DOHH2 (cell line): ENCODE measurements at regions not wholly inside any gene's neighbourhood (a gene's known extent, or its start where the extent isn't known, plus 50 kb on each side); places are given as distances from the start of the nearest gene placed in this dataset.
"Not testable (repeated sequence)": the region's sequence is repeated elsewhere in the genome, so short reads cannot be mapped to it uniquely, and the experiment has no call there.

Source experiments
- H3F3A ChIP-seq: fragments of 200-600 bp; sonication (generic), shearing (Covaris generic); 2 replicates; pipeline ENCODE4 v1.6.0; 2016; ENCODE audit warnings: antibody characterized with exemption, mild to moderate bottlenecking; ENCODE audit not compliant: control insufficient read depth, insufficient read depth
- H3K27ac ChIP-seq: fragments of 200-600 bp; sonication (generic); 2 replicates; pipeline ENCODE4 v1.5.1; 2014; ENCODE audit warnings: low read depth, mild to moderate bottlenecking, low read length, moderate library complexity
- H3K27me3 ChIP-seq: fragments of 200-600 bp; sonication (generic); 2 replicates; pipeline ENCODE4 v1.6.1; 2014; ENCODE audit warnings: mild to moderate bottlenecking, low read length, mixed read lengths; ENCODE audit not compliant: control insufficient read depth
- H3K36me3 ChIP-seq: fragments of 200-600 bp; sonication (generic); 2 replicates; pipeline ENCODE4 v1.6.1; 2014; ENCODE audit warnings: mild to moderate bottlenecking, low read length, moderate library complexity, mixed read lengths; ENCODE audit not compliant: control insufficient read depth
- H3K4me1 ChIP-seq: fragments of 200-600 bp; sonication (generic); 2 replicates; pipeline ENCODE4 v1.6.1; 2014; ENCODE audit warnings: mild to moderate bottlenecking, low read length, mixed read lengths; ENCODE audit not compliant: control insufficient read depth
- H3K4me2 ChIP-seq: fragments of 200-600 bp; sonication (generic); 2 replicates; pipeline ENCODE4 v1.6.0; 2014; ENCODE audit warnings: mild to moderate bottlenecking, low read length, moderate library complexity
- H3K4me3 ChIP-seq: fragments of 200-600 bp; sonication (generic); 2 replicates; pipeline ENCODE4 v1.5.1; 2014; ENCODE audit warnings: mild to moderate bottlenecking, low read length, mixed read lengths
- H3K79me2 ChIP-seq: fragments of 200-600 bp; sonication (generic); 2 replicates; pipeline ENCODE4 v1.6.1; 2014; ENCODE audit warnings: mild to moderate bottlenecking, low read length, mixed read lengths; ENCODE audit not compliant: control insufficient read depth
- H3K9me2 ChIP-seq: fragments of 200-600 bp; sonication (generic); replicated peaks from 2 replicates; pipeline ENCODE4 v1.6.1; 2014; ENCODE audit warnings: mild to moderate bottlenecking, low read length, mixed read lengths; ENCODE audit not compliant: control insufficient read depth
- H3K9me3 ChIP-seq: fragments of 200-600 bp; sonication (generic); 2 replicates; pipeline ENCODE4 v1.6.1; 2014; ENCODE audit warnings: antibody characterized with exemption, low read length, mixed read lengths; ENCODE audit not compliant: control insufficient read depth, insufficient read depth
- H4K20me1 ChIP-seq: fragments of 200-600 bp; sonication (generic); 2 replicates; pipeline ENCODE4 v1.6.0; 2014; ENCODE audit warnings: low read depth, mild to moderate bottlenecking, antibody characterized with exemption, low read length, moderate library complexity; ENCODE audit not compliant: control insufficient read depth, insufficient read depth
- CTCF ChIP-seq: fragments of 200-600 bp; sonication (generic); IDR thresholded peaks from one replicate; pipeline ENCODE4 v1.5.1; 2014; ENCODE audit warnings: antibody characterized with exemption, mild to moderate bottlenecking, low read depth, low read length; ENCODE audit not compliant: poor library complexity, severe bottlenecking
- EZH2phosphoT487 ChIP-seq: fragments of 200-600 bp; sonication (generic); IDR thresholded peaks from 2 replicates; pipeline ENCODE4 v1.6.1; 2017; ENCODE audit warnings: borderline replicate concordance, mild to moderate bottlenecking, antibody characterized with exemption, low read length, moderate library complexity, mixed read lengths

GRCh38 chr6:27814665-27815424, 97.4 kb downstream of the OR2B2 start:
- Histone ChIP-seq H3K79me2 (no peaks in the 10 kb centered on the region), H3F3A (peaks cover 52% of the 10 kb centered on the region), H3K27me3 (no peaks in the 10 kb centered on the region), H3K9me3 (no peaks in the 10 kb centered on the region), H3K4me2 (peak overlapping the region; percentile 83), H3K4me1 (peaks cover 80% of the 10 kb centered on the region), H3K4me3 (peak overlapping the region; percentile 72), H3K36me3 (peaks cover 10% of the 10 kb centered on the region), H4K20me1 (no peaks in the 10 kb centered on the region), H3K27ac (peak overlapping the region; percentile 85), H3K9me2 (no peaks in the 10 kb centered on the region)
- TF ChIP-seq EZH2phosphoT487 (no peak), CTCF (no peak)

- H3K79me2 ChIP-seq, H3K9me3 ChIP-seq, H4K20me1 ChIP-seq, H3K9me2 ChIP-seq, H3K27me3 ChIP-seq: not testable (repeated sequence)
- Histone ChIP-seq H3K4me2 (peak overlapping the region; percentile 79), H3K4me1 (peaks cover 79% of the 10 kb centered on the region), H3K36me3 (peaks cover 10% of the 10 kb centered on the region), H3K4me3 (peak overlapping the region; percentile 72), H3K27ac (peak overlapping the region; percentile 85), H3F3A (peaks cover 55% of the 10 kb centered on the region)
Observed at GRCh38 chr6:27814415-27814664, 97.9 kb downstream of the OR2B2 start.

- Histone ChIP-seq H3K4me1 (peaks cover 76% of the 10 kb centered on the region), H3K4me3 (peak overlapping the region; percentile 72), H3K9me3 (no peaks in the 10 kb centered on the region), H3K27me3 (no peaks in the 10 kb centered on the region), H3K9me2 (no peaks in the 10 kb centered on the region), H3K27ac (peak overlapping the region; percentile 85), H3F3A (peaks cover 64% of the 10 kb centered on the region), H3K36me3 (peaks cover 10% of the 10 kb centered on the region), H3K4me2 (peak overlapping the region; percentile 79), H3K79me2 (no peaks in the 10 kb centered on the region), H4K20me1 (no peaks in the 10 kb centered on the region)
- TF ChIP-seq CTCF (no peak), EZH2phosphoT487 (no peak)
Observed at GRCh38 chr6:27812805-27813492, 99.2 kb downstream of the OR2B2 start.

- TF ChIP-seq EZH2phosphoT487 = no peak
- Histone ChIP-seq H3K9me3 (no peaks in the 10 kb centered on the region), H3K79me2 (no peaks in the 10 kb centered on the region), H3K4me2 (peak overlapping the region; percentile 29; the same call in 1 of the 2 replicates), H3K4me3 (no peak overlapping the region), H3K36me3 (peaks cover 10% of the 10 kb centered on the region), H3K9me2 (no peaks in the 10 kb centered on the region), H4K20me1 (no peaks in the 10 kb centered on the region), H3K27ac (peak overlapping the region; percentile 85), H3F3A (peaks cover 66% of the 10 kb centered on the region), H3K27me3 (no peaks in the 10 kb centered on the region), H3K4me1 (peaks cover 78% of the 10 kb centered on the region)
Observed at GRCh38 chr6:27812078-27812804, 100.0 kb downstream of the OR2B2 start.
